Stimulated activated naive CD4-positive, alpha-beta T cell treated with Interleukin-2 at 50 U/mL for 16 hours (primary cell): ENCODE measurements at regions not wholly inside any gene's neighbourhood (a gene's known extent, or its start where the extent isn't known, plus 50 kb on each side); places are given as distances from the start of the nearest gene placed in this dataset.
A peak's percentile ranks its signal among the peaks of the same experiment; 100 is the strongest.

Experiments used
- DNase-seq: peaks from one replicate; lab custom pipeline; 2025; lab: John Stamatoyannopoulos, UW

GRCh38 chr3:72490688-72491435 lies 357.4 kb downstream of the SHQ1 start:
- no peak for DNase-seq

- no peak for DNase-seq
Observed at GRCh38 chr3:72489901-72490300, 358.3 kb downstream of the SHQ1 start.

GRCh38 chr3:72488738-72489035 lies 359.6 kb downstream of the SHQ1 start:
- DNase-seq: no peak

GRCh38 chr3:72487946-72488737 lies 360.1 kb downstream of the SHQ1 start:
- DNase-seq: no peak

GRCh38 chr3:72487078-72487765 lies 361.0 kb downstream of the SHQ1 start:
- DNase-seq: peak; percentile 42

- DNase-seq: no peak
Observed at GRCh38 chr3:72485641-72486040, 362.6 kb downstream of the SHQ1 start.

- DNase-seq: no peak
Observed at GRCh38 chr3:72483554-72484104, 364.6 kb downstream of the SHQ1 start.

GRCh38 chr3:72482589-72483321 lies 365.5 kb downstream of the SHQ1 start:
- peak; percentile 82 for DNase-seq

GRCh38 chr3:72481542-72481941 lies 366.7 kb downstream of the SHQ1 start:
- no peak for DNase-seq

- DNase-seq: no peak
Observed at GRCh38 chr3:72480366-72480765, 367.9 kb downstream of the SHQ1 start.

- no peak for DNase-seq
Observed at GRCh38 chr3:72479651-72480215, 368.5 kb downstream of the SHQ1 start.

- no peak for DNase-seq
Observed at GRCh38 chr3:72476139-72476483, 372.1 kb downstream of the SHQ1 start.

GRCh38 chr3:72475258-72476138 lies 372.7 kb downstream of the SHQ1 start:
- no peak for DNase-seq

- no peak for DNase-seq
Observed at GRCh38 chr3:72474775-72475174, 373.5 kb downstream of the SHQ1 start.

GRCh38 chr3:72473156-72473555 lies 375.1 kb downstream of the SHQ1 start:
- no peak for DNase-seq

GRCh38 chr3:72470904-72471417 lies 377.3 kb downstream of the SHQ1 start:
- no peak for DNase-seq

GRCh38 chr3:72465853-72466252 lies 382.4 kb downstream of the SHQ1 start:
- no peak for DNase-seq

- DNase-seq: no peak
Observed at GRCh38 chr3:72463083-72463482, 385.2 kb downstream of the SHQ1 start.

- DNase-seq: no peak
Observed at GRCh38 chr3:72462595-72463011, 385.6 kb downstream of the SHQ1 start.

- no peak for DNase-seq
Observed at GRCh38 chr3:72461787-72462186, 386.5 kb downstream of the SHQ1 start.
